Natural killer cell (primary cell): ENCODE measurements at regions not wholly inside any gene's neighbourhood (a gene's known extent, or its start where the extent isn't known, plus 50 kb on each side); places are given as distances from the start of the nearest gene placed in this dataset.

Experiments used
- ATAC-seq, 3 donors: fragments of 150-1000 bp in 2 of 3; fragments of 200-7000 bp in 1 of 3; cut with Tn5 transposase; 1 replicate in 1 of 3; 2 replicates in 2 of 3; pipeline ENCODE4 v1.10.0; 2021; ENCODE audit warnings: mild to moderate bottlenecking in 2 of 3, moderate library complexity in 2 of 3
- DNase-seq, 2 donors: peaks; one replicate each; pipeline versions ENCODE4 v3.0.0 to v3.0.0-alpha.2; 2013 to 2021; ENCODE audit warnings: mixed read lengths in 1 of 2
- H3K27ac ChIP-seq: one replicate; pipeline ENCODE4 v1.5.1; 2013; ENCODE audit warnings: mild to moderate bottlenecking, low read length
- H3K27me3 ChIP-seq: one replicate; pipeline ENCODE4 v1.6.1; 2013; ENCODE audit warnings: low read length; ENCODE audit not compliant: control insufficient read depth, insufficient read depth
- H3K36me3 ChIP-seq: one replicate; pipeline ENCODE4 v1.6.1; 2013; ENCODE audit warnings: low read length; ENCODE audit not compliant: control insufficient read depth, insufficient read depth
- H3K4me1 ChIP-seq: one replicate; pipeline ENCODE4 v1.6.1; 2013; ENCODE audit warnings: low read length; ENCODE audit not compliant: control insufficient read depth, insufficient read depth
- H3K4me3 ChIP-seq: one replicate; pipeline ENCODE4 v1.5.1; 2013; ENCODE audit warnings: low read length
- H3K9me3 ChIP-seq: one replicate; pipeline ENCODE4 v1.6.1; 2013; ENCODE audit warnings: low read length; ENCODE audit not compliant: control insufficient read depth, insufficient read depth
- H3K27ac Mint-ChIP-seq, 2 donors: one replicate each; pipeline ENCODE4 v1.8.0; 2022; ENCODE audit warnings: mild to moderate bottlenecking in 2 of 2, mixed read lengths in 2 of 2, moderate library complexity in 1 of 2
- H3K27me3 Mint-ChIP-seq, 2 donors: one replicate each; pipeline ENCODE4 v1.8.0; 2022; ENCODE audit warnings: low read depth in 2 of 2, mixed read lengths in 2 of 2
- H3K36me3 Mint-ChIP-seq: one replicate; pipeline ENCODE4 v1.8.0; 2022; ENCODE audit warnings: mixed read lengths
- H3K4me1 Mint-ChIP-seq, 2 donors: one replicate each; pipeline ENCODE4 v1.8.0; 2022; ENCODE audit warnings: mixed read lengths in 2 of 2
- H3K4me3 Mint-ChIP-seq: one replicate; pipeline ENCODE4 v1.8.0; 2022; ENCODE audit warnings: mild to moderate bottlenecking, moderate library complexity, mixed read lengths
- H3K9me3 Mint-ChIP-seq, 2 donors: one replicate each; pipeline ENCODE4 v1.8.0; 2022; ENCODE audit warnings: mixed read lengths in 2 of 2
- WGBS: methylation state at CpG from one replicate; pipeline ENCODE4 v1.1.7; 2013; ENCODE audit warnings: missing lambda C conversion rate; ENCODE audit not compliant: insufficient coverage; 5-methylcytosine and 5-hydroxymethylcytosine counted together
- intact Hi-C: fragments of 100-400 bp; cut with micrococcal nuclease; formaldehyde crosslinking; loops from one replicate; pipeline ENCODE4 v1.14.2; 2022
- TF ChIP-seq, protein P1 (sequence below): fragments of 200-600 bp; IDR thresholded peaks from one replicate; pipeline ENCODE4 v1.8.0; 2022; ENCODE audit warnings: antibody characterized with exemption

- no peak overlapping the region for H3K27ac Mint-ChIP-seq
- Histone ChIP-seq H3K36me3 (no peaks in the 10 kb centered on the region), H3K4me3 (no peak overlapping the region), H3K27ac (peak overlapping the region; percentile 89), H3K9me3 (no peaks in the 10 kb centered on the region), H3K27me3 (no peaks in the 10 kb centered on the region), H3K4me1 (no peaks in the 10 kb centered on the region)
- H3K4me3 Mint-ChIP-seq: no peak overlapping the region
- H3K36me3 Mint-ChIP-seq: no peaks in the 10 kb centered on the region
- H3K27me3 Mint-ChIP-seq: peaks cover 0 to 2% of the 10 kb centered on the region in 2 donors
- TF ChIP-seq, protein P1, sequence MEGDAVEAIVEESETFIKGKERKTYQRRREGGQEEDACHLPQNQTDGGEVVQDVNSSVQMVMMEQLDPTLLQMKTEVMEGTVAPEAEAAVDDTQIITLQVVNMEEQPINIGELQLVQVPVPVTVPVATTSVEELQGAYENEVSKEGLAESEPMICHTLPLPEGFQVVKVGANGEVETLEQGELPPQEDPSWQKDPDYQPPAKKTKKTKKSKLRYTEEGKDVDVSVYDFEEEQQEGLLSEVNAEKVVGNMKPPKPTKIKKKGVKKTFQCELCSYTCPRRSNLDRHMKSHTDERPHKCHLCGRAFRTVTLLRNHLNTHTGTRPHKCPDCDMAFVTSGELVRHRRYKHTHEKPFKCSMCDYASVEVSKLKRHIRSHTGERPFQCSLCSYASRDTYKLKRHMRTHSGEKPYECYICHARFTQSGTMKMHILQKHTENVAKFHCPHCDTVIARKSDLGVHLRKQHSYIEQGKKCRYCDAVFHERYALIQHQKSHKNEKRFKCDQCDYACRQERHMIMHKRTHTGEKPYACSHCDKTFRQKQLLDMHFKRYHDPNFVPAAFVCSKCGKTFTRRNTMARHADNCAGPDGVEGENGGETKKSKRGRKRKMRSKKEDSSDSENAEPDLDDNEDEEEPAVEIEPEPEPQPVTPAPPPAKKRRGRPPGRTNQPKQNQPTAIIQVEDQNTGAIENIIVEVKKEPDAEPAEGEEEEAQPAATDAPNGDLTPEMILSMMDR: no peak
- WGBS: 75% methylated on average over 4 of the region's 4 CpGs
- intact Hi-C loops: no loop called here
- ATAC-seq (no peak), DNase-seq (no peak)
- no peaks in the 10 kb centered on the region for H3K4me1 Mint-ChIP-seq
- H3K9me3 Mint-ChIP-seq: no peaks in the 10 kb centered on the region
Measured at GRCh38 chr5:122703203-122703602, 71.7 kb upstream of the SNX2 start.

DNA sequence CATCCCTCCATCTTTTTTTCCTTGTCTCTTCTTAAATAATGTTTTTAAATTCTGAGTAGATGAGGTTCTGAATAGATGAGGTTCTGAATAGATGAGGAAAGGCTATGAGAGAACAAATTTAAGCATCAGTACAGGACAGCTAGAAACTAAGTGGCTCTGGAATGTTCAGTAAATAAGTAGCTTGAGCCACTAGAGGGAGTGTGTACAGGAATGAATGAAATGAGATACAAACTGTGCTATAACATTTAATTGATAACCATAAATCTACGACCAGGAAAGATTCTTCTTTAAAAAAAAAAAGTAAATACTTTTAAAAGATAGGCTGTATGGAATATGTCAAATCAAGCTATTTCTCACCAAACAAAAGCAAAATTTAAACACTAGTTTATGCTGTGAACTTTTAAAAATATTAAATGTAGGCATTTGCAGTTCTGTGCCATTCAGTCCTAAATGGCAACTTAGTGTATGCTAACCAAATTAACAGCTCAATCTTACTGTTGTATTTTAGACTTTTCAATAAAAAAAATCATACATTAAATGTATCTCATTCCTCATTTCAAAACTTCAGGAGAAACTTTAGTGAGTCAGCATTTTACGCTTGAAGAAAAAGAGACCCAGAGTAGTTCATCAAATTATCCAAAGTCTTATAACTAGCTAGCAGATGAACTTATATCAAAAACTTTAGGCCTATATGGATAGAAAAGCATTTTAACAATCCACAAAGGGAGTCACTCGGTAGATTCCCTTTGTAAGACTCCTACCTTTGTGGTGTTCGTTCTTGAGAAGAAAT lies 70.4 kb upstream of the SNX2 start:
- intact Hi-C loops: no loop called here
- Histone ChIP-seq H3K9me3 (no peaks in the 10 kb centered on the region), H3K27me3 (no peaks in the 10 kb centered on the region), H3K4me3 (no peak overlapping the region), H3K36me3 (no peaks in the 10 kb centered on the region), H3K4me1 (no peaks in the 10 kb centered on the region), H3K27ac (peak overlapping the region; percentile 89)
- 100% methylated on average over 2 of the region's 4 CpGs for WGBS
- TF ChIP-seq, protein P1: no peak
- Mint-ChIP-seq H3K4me3 (no peak overlapping the region), H3K36me3 (no peaks in the 10 kb centered on the region), H3K9me3 (no peaks in the 10 kb centered on the region), H3K27ac (no peak overlapping the region), H3K4me1 (no peaks in the 10 kb centered on the region), H3K27me3 (peaks cover 0 to 2% of the 10 kb centered on the region in 2 donors)
- ATAC-seq (no peak), DNase-seq (peak in 1 of 2 donors; percentile 35)

GRCh38 chr5:122705851-122706250 lies 69.0 kb upstream of the SNX2 start:
- no peaks in the 10 kb centered on the region for H3K36me3 Mint-ChIP-seq

More at GRCh38 chr5:122705851-122706250, 69.0 kb upstream of the SNX2 start:
- H3K27me3 Mint-ChIP-seq: peaks cover 0 to 2% of the 10 kb centered on the region in 2 donors
- H3K36me3 ChIP-seq: no peaks in the 10 kb centered on the region
- no CpG with 5 or more reads among the region's 1 CpG for WGBS
- no peak overlapping the region for H3K4me3 Mint-ChIP-seq
- no peak for ATAC-seq
- no peaks in the 10 kb centered on the region for H3K27me3 ChIP-seq
- no peak overlapping the region for H3K27ac Mint-ChIP-seq
- no peak overlapping the region for H3K27ac ChIP-seq
- intact Hi-C loops: no loop called here
- H3K9me3 ChIP-seq: no peaks in the 10 kb centered on the region
- TF ChIP-seq, protein P1: no peak
- DNase-seq: no peak
- no peaks in the 10 kb centered on the region for H3K4me1 Mint-ChIP-seq
- no peak overlapping the region for H3K4me3 ChIP-seq
- H3K4me1 ChIP-seq: no peaks in the 10 kb centered on the region
- H3K9me3 Mint-ChIP-seq: no peaks in the 10 kb centered on the region
